C1 segment of cervical spinal cord (tissue), 14 donors: ENCODE measurements at regions not wholly inside any gene's neighbourhood (a gene's known extent, or its start where the extent isn't known, plus 50 kb on each side); places are given as distances from the start of the nearest gene placed in this dataset.

Experiments
- DNase-seq, 14 donors: peaks; one replicate each; lab custom pipeline; 2025; lab: John Stamatoyannopoulos, UW

- DNase-seq: no peak
These were observed 187.7 kb upstream of the C1orf174 start for GRCh38 chr1:4087530-4088420.

- DNase-seq: no peak
These were observed 188.6 kb upstream of the C1orf174 start for GRCh38 chr1:4088676-4089075.

GRCh38 chr1:4089421-4090175 is 189.5 kb upstream of the C1orf174 start:
- DNase-seq: no peak

GRCh38 chr1:4090556-4090955 is 190.5 kb upstream of the C1orf174 start:
- no peak for DNase-seq

GRCh38 chr1:4090976-4091660 is 191.0 kb upstream of the C1orf174 start:
- DNase-seq: no peak

- DNase-seq: no peak
These were observed 191.9 kb upstream of the C1orf174 start for GRCh38 chr1:4091996-4092395.

- DNase-seq: no peak
These were observed 193.9 kb upstream of the C1orf174 start for GRCh38 chr1:4093856-4094565.

- no peak for DNase-seq
These were observed 195.4 kb upstream of the C1orf174 start for GRCh38 chr1:4095433-4095971.

GRCh38 chr1:4101459-4102161 is 201.5 kb upstream of the C1orf174 start:
- no peak for DNase-seq

GRCh38 chr1:4105300-4105880 is 205.3 kb upstream of the C1orf174 start:
- DNase-seq: no peak

- DNase-seq: no peak
These were observed 206.7 kb upstream of the C1orf174 start for GRCh38 chr1:4106731-4107130.

- no peak for DNase-seq
These were observed 207.2 kb upstream of the C1orf174 start for GRCh38 chr1:4107291-4107690.

- DNase-seq: no peak
These were observed 208.3 kb upstream of the C1orf174 start for GRCh38 chr1:4108331-4108730.

GRCh38 chr1:4108758-4109627 is 208.9 kb upstream of the C1orf174 start:
- DNase-seq: peak in 1 of 14 donors; percentile 6

- no peak for DNase-seq
These were observed 209.5 kb upstream of the C1orf174 start for GRCh38 chr1:4109628-4109940.

- no peak for DNase-seq
These were observed 210.8 kb upstream of the C1orf174 start for GRCh38 chr1:4110888-4111287.

GRCh38 chr1:4113897-4114296 is 213.8 kb upstream of the C1orf174 start:
- DNase-seq: no peak

- no peak for DNase-seq
These were observed 215.3 kb upstream of the C1orf174 start for GRCh38 chr1:4115191-4115900.

- no peak for DNase-seq
These were observed 217.1 kb upstream of the C1orf174 start for GRCh38 chr1:4117196-4117595.
